Gastroesophageal sphincter (tissue), 4 donors: ENCODE measurements at regions not wholly inside any gene's neighbourhood (a gene's known extent, or its start where the extent isn't known, plus 50 kb on each side); places are given as distances from the start of the nearest gene placed in this dataset.

Source experiments
- ATAC-seq: fragments of 150-250 bp; one replicate; pipeline ENCODE4 v1.9.1; 2016; ENCODE audit warnings: mild to moderate bottlenecking, moderate library complexity
- H3K27ac ChIP-seq, 4 donors: fragments of 200-600 bp; sonication (generic) in 3 of 4; 1 replicate in 3 of 4; 2 replicates in 1 of 4; pipeline ENCODE4 v1.5.1; 2016 to 2019
- H3K27me3 ChIP-seq: fragments of 200-600 bp; sonication (generic); one replicate; pipeline ENCODE4 v1.5.1; 2019
- H3K36me3 ChIP-seq, 2 donors: fragments of 200-600 bp; sonication (generic); one replicate each; pipeline ENCODE4 v1.5.1; 2019; ENCODE audit warnings: control low read depth in 1 of 2
- H3K4me1 ChIP-seq, 3 donors: fragments of 200-600 bp; sonication (generic); 1 replicate in 2 of 3; 2 replicates in 1 of 3; pipeline ENCODE4 v1.5.1; 2016 to 2019; ENCODE audit warnings: control low read depth in 2 of 3
- H3K4me3 ChIP-seq, 2 donors: fragments of 200-600 bp; sonication (generic); one replicate each; pipeline ENCODE4 v1.5.1; 2019; ENCODE audit warnings: mild to moderate bottlenecking in 1 of 2, moderate library complexity in 1 of 2
- H3K9me3 ChIP-seq, 3 donors: fragments of 200-600 bp; sonication (generic); one replicate each; pipeline ENCODE4 v1.5.1; 2017 to 2019; ENCODE audit warnings: control low read depth in 2 of 3
- EP300 ChIP-seq: sonication (generic); formaldehyde crosslinking; IDR thresholded peaks from one replicate; pipeline ENCODE4 v1.6.1; 2017; ENCODE audit warnings: antibody characterized with exemption, mild to moderate bottlenecking
- POLR2A ChIP-seq, 2 donors: fragments of 450-650 bp; IDR thresholded peaks; one replicate each; pipeline ENCODE4 v1.6.1; 2017; ENCODE audit warnings: antibody characterized with exemption in 2 of 2, mild to moderate bottlenecking in 2 of 2, moderate library complexity in 1 of 2
- POLR2AphosphoS5 ChIP-seq: sonication (generic); formaldehyde crosslinking; IDR thresholded peaks from one replicate; pipeline ENCODE4 v1.6.1; 2017; ENCODE audit warnings: antibody characterized with exemption
- WGBS, 2 donors: methylation state at CpG; one replicate each; pipeline ENCODE4 v1.1.5; 2018; ENCODE audit warnings: low coverage in 1 of 2; 5-methylcytosine and 5-hydroxymethylcytosine counted together
- TF ChIP-seq, protein P1 (sequence below), 4 experiments: fragments of 200-600 bp in 2 of 4; fragments of 450-650 bp in 2 of 4; sonication (generic) in 1 of 4; IDR thresholded peaks; one replicate each; pipeline ENCODE4 v1.5.1; 2017 to 2019; ENCODE audit warnings: antibody characterized with exemption in 4 of 4, mild to moderate bottlenecking in 2 of 4, moderate library complexity in 2 of 4

GRCh38 chr6:156461647-156462046, 315.5 kb upstream of the ARID1B start:
- Histone ChIP-seq H3K27me3 (no peaks in the 10 kb centered on the region), H3K27ac (no peak overlapping the region), H3K9me3 (no peaks in the 10 kb centered on the region), H3K4me3 (no peak overlapping the region), H3K4me1 (no peaks in the 10 kb centered on the region), H3K36me3 (no peaks in the 10 kb centered on the region)
- ATAC-seq: no peak
- 67 to 92% methylated on average over 2 of the region's 2 CpGs for whole genome bisulfite sequencing, 2 donors
- no peak for TF ChIP-seq EP300
- TF ChIP-seq, protein P1, sequence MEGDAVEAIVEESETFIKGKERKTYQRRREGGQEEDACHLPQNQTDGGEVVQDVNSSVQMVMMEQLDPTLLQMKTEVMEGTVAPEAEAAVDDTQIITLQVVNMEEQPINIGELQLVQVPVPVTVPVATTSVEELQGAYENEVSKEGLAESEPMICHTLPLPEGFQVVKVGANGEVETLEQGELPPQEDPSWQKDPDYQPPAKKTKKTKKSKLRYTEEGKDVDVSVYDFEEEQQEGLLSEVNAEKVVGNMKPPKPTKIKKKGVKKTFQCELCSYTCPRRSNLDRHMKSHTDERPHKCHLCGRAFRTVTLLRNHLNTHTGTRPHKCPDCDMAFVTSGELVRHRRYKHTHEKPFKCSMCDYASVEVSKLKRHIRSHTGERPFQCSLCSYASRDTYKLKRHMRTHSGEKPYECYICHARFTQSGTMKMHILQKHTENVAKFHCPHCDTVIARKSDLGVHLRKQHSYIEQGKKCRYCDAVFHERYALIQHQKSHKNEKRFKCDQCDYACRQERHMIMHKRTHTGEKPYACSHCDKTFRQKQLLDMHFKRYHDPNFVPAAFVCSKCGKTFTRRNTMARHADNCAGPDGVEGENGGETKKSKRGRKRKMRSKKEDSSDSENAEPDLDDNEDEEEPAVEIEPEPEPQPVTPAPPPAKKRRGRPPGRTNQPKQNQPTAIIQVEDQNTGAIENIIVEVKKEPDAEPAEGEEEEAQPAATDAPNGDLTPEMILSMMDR (IDR thresholded peaks at IDR 0.05): no peak
- TF ChIP-seq POLR2AphosphoS5: no peak

DNA sequence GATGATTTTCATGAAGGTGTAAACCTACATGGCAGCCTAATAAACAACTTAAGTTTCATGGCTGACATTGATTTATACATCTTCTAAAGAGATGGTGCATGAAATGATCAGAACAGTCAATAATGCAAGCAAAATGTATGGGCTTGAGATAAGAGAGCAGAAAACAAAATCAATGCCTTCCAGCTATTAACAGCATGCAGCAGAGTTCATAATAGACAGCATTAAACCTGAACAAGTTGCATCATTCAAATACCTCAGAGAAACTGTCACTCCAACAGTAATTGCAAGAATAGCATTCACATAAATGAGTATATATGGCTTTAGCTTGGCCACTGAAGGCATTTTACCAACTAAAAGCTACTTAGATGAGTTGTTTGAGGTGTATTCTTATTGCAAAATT, 319.6 kb upstream of the ARID1B start:
- H3K4me3 ChIP-seq: no peak overlapping the region
- TF ChIP-seq, protein P1 (IDR thresholded peaks at IDR 0.05): no peak
- TF ChIP-seq EP300: no peak
- no peak for TF ChIP-seq POLR2A (IDR thresholded peaks at IDR 0.05)
- TF ChIP-seq POLR2AphosphoS5: no peak
- no peaks in the 10 kb centered on the region for H3K9me3 ChIP-seq
- no peak overlapping the region for H3K27ac ChIP-seq
- H3K27me3 ChIP-seq: no peaks in the 10 kb centered on the region
- no peak for ATAC-seq
- no peaks in the 10 kb centered on the region for H3K4me1 ChIP-seq
- no peaks in the 10 kb centered on the region for H3K36me3 ChIP-seq

DNA sequence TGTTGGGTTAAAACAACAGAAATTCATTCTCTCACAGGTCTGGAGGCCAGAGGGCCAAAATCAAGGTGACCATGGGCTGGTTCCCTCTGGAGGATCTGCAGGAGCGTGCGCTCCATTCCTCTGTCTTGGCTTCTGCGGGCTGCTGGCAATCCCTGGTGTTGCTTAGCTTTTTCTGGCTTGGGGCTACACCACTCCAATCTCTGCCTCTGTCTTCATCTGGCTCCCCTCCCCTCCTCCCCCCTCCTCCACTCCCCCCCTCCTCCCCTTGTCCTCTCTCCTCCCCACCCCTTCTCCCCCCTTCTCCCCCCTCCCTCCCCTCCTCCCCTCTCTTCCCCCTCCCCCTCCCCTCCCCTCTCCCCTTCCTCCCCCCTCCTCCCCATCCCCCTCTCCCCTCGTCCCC, 321.3 kb upstream of the ARID1B start:
- TF ChIP-seq POLR2A (IDR thresholded peaks at IDR 0.05) (no peak), EP300 (no peak), POLR2AphosphoS5 (no peak)
- TF ChIP-seq, protein P1 (IDR thresholded peaks at IDR 0.05): no peak
- ATAC-seq: no peak
- WGBS, 2 donors: 93% methylated on average over 3 of the region's 4 CpGs; no CpG with 5 or more reads in 1 of the 2 donors
- no peaks in the 10 kb centered on the region for H3K36me3 ChIP-seq
- H3K27me3 ChIP-seq: no peaks in the 10 kb centered on the region
- no peaks in the 10 kb centered on the region for H3K4me1 ChIP-seq
- no peaks in the 10 kb centered on the region for H3K9me3 ChIP-seq
- H3K4me3 ChIP-seq: no peak overlapping the region
- no peak overlapping the region for H3K27ac ChIP-seq

- Histone ChIP-seq H3K27me3 (no peaks in the 10 kb centered on the region), H3K4me1 (no peaks in the 10 kb centered on the region), H3K4me3 (no peak overlapping the region), H3K36me3 (no peaks in the 10 kb centered on the region), H3K9me3 (no peaks in the 10 kb centered on the region), H3K27ac (no peak overlapping the region)
- TF ChIP-seq POLR2AphosphoS5 (no peak), POLR2A (IDR thresholded peaks at IDR 0.05) (no peak)
- TF ChIP-seq, protein P1 (IDR thresholded peaks at IDR 0.05): no peak
- 70 to 75% methylated on average over 7 to 8 of the region's 8 CpGs for WGBS, 2 donors
- ATAC-seq: no peak
Observed at GRCh38 chr6:156454867-156455266, 322.3 kb upstream of the ARID1B start.

DNA sequence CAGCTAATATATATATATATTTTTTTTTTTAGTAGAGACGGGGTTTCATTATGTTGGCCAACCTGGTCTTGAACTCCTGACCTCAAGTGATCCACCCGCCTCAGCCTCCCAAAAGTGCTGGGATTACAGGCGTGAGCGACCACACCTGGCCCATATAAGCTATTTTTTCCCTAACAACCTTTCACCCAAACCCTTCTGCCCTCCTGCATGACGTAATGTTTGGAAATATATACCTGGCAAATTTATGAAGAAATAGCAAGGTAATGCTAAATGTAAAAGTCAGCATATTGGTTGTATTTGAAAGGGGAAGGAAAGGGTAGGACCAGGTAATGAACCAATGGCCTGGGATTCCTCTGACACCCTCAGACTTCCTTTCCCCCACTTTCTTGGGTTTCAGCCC, 325.5 kb upstream of the ARID1B start:
- 94% methylated on average over 5 of the region's 5 CpGs; no CpG with 5 or more reads in 1 of the 2 donors for WGBS, 2 donors
- no peak overlapping the region for H3K27ac ChIP-seq
- TF ChIP-seq POLR2AphosphoS5 (no peak), EP300 (no peak), POLR2A (IDR thresholded peaks at IDR 0.05) (no peak)
- TF ChIP-seq, protein P1 (IDR thresholded peaks at IDR 0.05): no peak
- ATAC-seq: no peak
- H3K9me3 ChIP-seq: no peaks in the 10 kb centered on the region
- H3K4me1 ChIP-seq: no peaks in the 10 kb centered on the region
- no peak overlapping the region for H3K4me3 ChIP-seq
- no peaks in the 10 kb centered on the region for H3K36me3 ChIP-seq
- no peaks in the 10 kb centered on the region for H3K27me3 ChIP-seq
